ENCODE measurements at regions not wholly inside any gene's neighbourhood (a gene's known extent, or its start where the extent isn't known, plus 50 kb on each side); places are given as distances from the start of the nearest gene placed in this dataset.

DNA sequence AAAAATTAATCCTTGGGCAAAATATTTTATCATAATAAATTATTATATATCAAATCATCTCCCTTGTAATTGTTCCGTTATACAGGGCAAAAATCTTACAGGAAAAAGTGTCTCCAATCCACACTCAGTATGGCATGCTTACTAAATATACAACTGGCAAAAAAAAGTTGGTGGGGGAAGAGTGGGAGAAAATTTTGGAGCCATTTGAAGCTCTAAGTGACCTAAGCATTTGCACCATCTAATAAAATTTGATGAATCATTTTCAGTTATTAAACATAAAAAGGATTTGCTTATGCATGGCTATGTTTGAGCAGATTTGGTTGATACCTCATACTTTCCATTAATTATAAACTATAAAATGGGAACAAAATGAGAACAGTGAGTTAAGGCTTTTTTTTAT, 68.1 kb upstream of the FAM9C start:
- H2AFZ ChIP-seq (ENCODE audit: low read depth, low read length): no peak overlapping the region
- H3K4me1 ChIP-seq (ENCODE audit: low read length): no peaks in the 10 kb centered on the region
- H3K27me3 ChIP-seq (ENCODE audit: low read depth, low read length): no peaks in the 10 kb centered on the region
- no peaks in the 10 kb centered on the region for H3K36me3 ChIP-seq (replicated peaks; ENCODE audit: low read depth, low read length)
- H4K20me1 ChIP-seq (ENCODE audit: insufficient read depth, low read length): no peaks in the 10 kb centered on the region
- H3K27ac ChIP-seq (ENCODE audit: low read length): no peak overlapping the region
- H3K4me2 ChIP-seq (ENCODE audit: low read length): no peak overlapping the region
- no peak overlapping the region for H3K4me3 ChIP-seq (ENCODE audit: low read length)
- no peaks in the 10 kb centered on the region for H3K9me3 ChIP-seq (ENCODE audit: insufficient read depth, low read length)
- H3K79me2 ChIP-seq (ENCODE audit: low read length): no peaks in the 10 kb centered on the region
- no peak overlapping the region for H3K9ac ChIP-seq (ENCODE audit: low read length)
- no peak for TF ChIP-seq EZH2phosphoT487 (IDR thresholded peaks at IDR 0.05; ENCODE audit: low read depth)
- TF ChIP-seq, protein P1, sequence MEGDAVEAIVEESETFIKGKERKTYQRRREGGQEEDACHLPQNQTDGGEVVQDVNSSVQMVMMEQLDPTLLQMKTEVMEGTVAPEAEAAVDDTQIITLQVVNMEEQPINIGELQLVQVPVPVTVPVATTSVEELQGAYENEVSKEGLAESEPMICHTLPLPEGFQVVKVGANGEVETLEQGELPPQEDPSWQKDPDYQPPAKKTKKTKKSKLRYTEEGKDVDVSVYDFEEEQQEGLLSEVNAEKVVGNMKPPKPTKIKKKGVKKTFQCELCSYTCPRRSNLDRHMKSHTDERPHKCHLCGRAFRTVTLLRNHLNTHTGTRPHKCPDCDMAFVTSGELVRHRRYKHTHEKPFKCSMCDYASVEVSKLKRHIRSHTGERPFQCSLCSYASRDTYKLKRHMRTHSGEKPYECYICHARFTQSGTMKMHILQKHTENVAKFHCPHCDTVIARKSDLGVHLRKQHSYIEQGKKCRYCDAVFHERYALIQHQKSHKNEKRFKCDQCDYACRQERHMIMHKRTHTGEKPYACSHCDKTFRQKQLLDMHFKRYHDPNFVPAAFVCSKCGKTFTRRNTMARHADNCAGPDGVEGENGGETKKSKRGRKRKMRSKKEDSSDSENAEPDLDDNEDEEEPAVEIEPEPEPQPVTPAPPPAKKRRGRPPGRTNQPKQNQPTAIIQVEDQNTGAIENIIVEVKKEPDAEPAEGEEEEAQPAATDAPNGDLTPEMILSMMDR (IDR thresholded peaks at IDR 0.05; ENCODE audit: low read depth, low read length): no peak

DNA sequence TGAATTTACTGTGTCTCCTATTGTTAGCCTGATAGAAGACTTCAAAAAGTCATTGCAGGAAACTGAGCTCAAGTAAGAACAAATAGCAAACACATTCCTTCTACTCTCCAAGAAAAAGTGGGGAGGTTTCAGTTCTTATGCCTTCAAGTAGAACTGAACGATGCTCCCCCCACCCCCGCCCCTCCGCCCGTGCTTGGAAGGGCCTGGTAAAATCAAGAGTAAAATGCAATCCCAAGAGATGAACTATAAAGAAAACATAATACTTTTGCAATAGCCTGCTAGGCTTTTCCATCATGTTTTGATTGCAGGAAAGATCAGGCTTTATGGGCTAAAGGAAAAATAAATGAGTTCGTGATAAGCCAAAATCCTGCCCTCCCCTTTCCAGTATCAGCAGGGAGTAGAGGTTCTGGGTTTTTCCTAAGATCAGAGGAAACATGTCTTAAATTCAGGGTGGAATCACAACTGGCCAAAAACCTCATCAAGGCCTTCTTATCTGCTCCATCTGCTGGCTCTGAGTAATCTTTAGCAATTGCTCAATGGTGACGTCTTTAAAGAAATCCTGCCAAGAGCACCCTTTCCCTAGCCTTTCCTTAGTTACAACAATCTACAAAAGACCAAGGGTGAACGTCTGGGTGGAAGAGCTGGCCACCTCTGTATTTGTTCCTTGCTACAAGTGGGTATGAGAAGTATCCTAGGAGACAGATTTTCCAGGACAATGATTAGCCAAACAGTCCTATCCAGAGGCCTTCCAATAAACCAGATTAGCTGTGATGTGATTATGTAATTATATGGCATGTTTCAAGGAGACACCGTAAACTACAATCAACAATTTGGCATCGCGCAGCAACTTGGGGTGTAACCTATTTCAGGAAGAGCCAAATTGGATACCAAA, 66.3 kb upstream of the FAM9C start:
- H3K4me2 ChIP-seq (ENCODE audit: low read length): no peak overlapping the region
- H3K27me3 ChIP-seq (ENCODE audit: low read depth, low read length): no peaks in the 10 kb centered on the region
- H3K36me3 ChIP-seq (replicated peaks; ENCODE audit: low read depth, low read length): no peaks in the 10 kb centered on the region
- no peaks in the 10 kb centered on the region for H3K79me2 ChIP-seq (ENCODE audit: low read length)
- no peaks in the 10 kb centered on the region for H3K9me3 ChIP-seq (ENCODE audit: insufficient read depth, low read length)
- no peak overlapping the region for H2AFZ ChIP-seq (ENCODE audit: low read depth, low read length)
- H3K4me1 ChIP-seq (ENCODE audit: low read length): no peaks in the 10 kb centered on the region
- no peak overlapping the region for H3K9ac ChIP-seq (ENCODE audit: low read length)
- H3K4me3 ChIP-seq (ENCODE audit: low read length): no peak overlapping the region
- no peak overlapping the region for H3K27ac ChIP-seq (ENCODE audit: low read length)
- no peak for TF ChIP-seq EZH2phosphoT487 (IDR thresholded peaks at IDR 0.05; ENCODE audit: low read depth)
- H4K20me1 ChIP-seq (ENCODE audit: insufficient read depth, low read length): no peaks in the 10 kb centered on the region

DNA sequence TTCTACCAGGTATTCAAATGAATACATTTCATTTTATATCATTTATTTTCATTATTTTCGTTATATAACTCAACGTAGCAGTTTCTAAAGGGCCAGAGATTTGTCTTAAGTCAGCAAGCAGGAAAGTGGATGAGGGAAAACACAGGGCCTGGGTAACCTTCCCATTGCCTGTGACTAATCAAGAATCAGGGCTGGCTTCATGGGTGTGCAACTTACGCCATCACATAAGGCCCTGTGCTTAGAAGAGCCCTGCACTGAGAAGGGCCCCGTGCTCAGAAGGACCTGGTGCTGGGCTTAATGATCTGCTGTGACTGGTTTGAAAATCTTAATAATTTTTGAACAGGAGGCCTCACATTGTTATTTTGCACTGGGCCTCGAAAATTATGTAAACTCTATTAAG, 65.4 kb upstream of the FAM9C start:
- no peak overlapping the region for H3K4me2 ChIP-seq (ENCODE audit: low read length)
- H2AFZ ChIP-seq (ENCODE audit: low read depth, low read length): no peak overlapping the region
- no peaks in the 10 kb centered on the region for H3K27me3 ChIP-seq (ENCODE audit: low read depth, low read length)
- H3K9ac ChIP-seq (ENCODE audit: low read length): no peak overlapping the region
- no peak overlapping the region for H3K4me3 ChIP-seq (ENCODE audit: low read length)
- no peaks in the 10 kb centered on the region for H3K9me3 ChIP-seq (ENCODE audit: insufficient read depth, low read length)
- no peaks in the 10 kb centered on the region for H3K79me2 ChIP-seq (ENCODE audit: low read length)
- H3K27ac ChIP-seq (ENCODE audit: low read length): no peak overlapping the region
- no peaks in the 10 kb centered on the region for H3K4me1 ChIP-seq (ENCODE audit: low read length)
- H3K36me3 ChIP-seq (replicated peaks; ENCODE audit: low read depth, low read length): no peaks in the 10 kb centered on the region
- TF ChIP-seq, protein P1 (IDR thresholded peaks at IDR 0.05; ENCODE audit: low read depth, low read length): no peak
- no peak for TF ChIP-seq EZH2phosphoT487 (IDR thresholded peaks at IDR 0.05; ENCODE audit: low read depth)
- no peaks in the 10 kb centered on the region for H4K20me1 ChIP-seq (ENCODE audit: insufficient read depth, low read length)

DNA sequence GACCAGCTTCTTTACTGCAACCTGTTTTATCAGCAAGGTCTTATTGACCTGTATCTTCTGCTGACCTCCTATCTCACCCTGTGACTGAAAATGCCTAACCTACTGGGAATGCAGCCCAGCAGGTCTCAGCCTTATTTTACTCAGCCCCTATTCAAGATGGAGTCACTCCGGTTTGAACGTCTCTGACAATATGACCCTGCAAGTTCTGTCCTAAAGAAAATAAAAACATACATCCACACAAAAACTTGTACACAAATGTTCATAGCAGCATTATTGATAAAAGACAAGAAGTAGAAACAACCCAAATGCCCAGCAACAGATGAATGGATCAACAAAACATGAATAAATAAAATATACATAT, 59.5 kb upstream of the FAM9C start:
- H4K20me1 ChIP-seq (ENCODE audit: insufficient read depth, low read length): no peaks in the 10 kb centered on the region
- H3K27me3 ChIP-seq (ENCODE audit: low read depth, low read length): no peaks in the 10 kb centered on the region
- TF ChIP-seq, protein P1 (IDR thresholded peaks at IDR 0.05; ENCODE audit: low read depth, low read length): no peak
- TF ChIP-seq EZH2phosphoT487 (IDR thresholded peaks at IDR 0.05; ENCODE audit: low read depth): no peak
- H3K9ac ChIP-seq (ENCODE audit: low read length): no peak overlapping the region
- H3K36me3 ChIP-seq (replicated peaks; ENCODE audit: low read depth, low read length): no peaks in the 10 kb centered on the region
- H3K9me3 ChIP-seq (ENCODE audit: insufficient read depth, low read length): no peaks in the 10 kb centered on the region
- H2AFZ ChIP-seq (ENCODE audit: low read depth, low read length): no peak overlapping the region
- H3K79me2 ChIP-seq (ENCODE audit: low read length): no peaks in the 10 kb centered on the region
- no peak overlapping the region for H3K27ac ChIP-seq (ENCODE audit: low read length)
- no peak overlapping the region for H3K4me3 ChIP-seq (ENCODE audit: low read length)
- no peak overlapping the region for H3K4me2 ChIP-seq (ENCODE audit: low read length)
- H3K4me1 ChIP-seq (ENCODE audit: low read length): no peaks in the 10 kb centered on the region
